SK-N-SH (cell line): ENCODE measurements at regions not wholly inside any gene's neighbourhood (a gene's known extent, or its start where the extent isn't known, plus 50 kb on each side); places are given as distances from the start of the nearest gene placed in this dataset.
A peak's percentile ranks its signal among the peaks of the same experiment; 100 is the strongest.

Source experiments
- CTCF ChIA-PET: fragments of 300-600, 350-600 bp; formaldehyde crosslinking; extraction: SDS; loops from one replicate; lab custom pipeline; 2021; lab: Yijun Ruan, JAX
- POLR2A ChIA-PET: fragments of 350-600 bp; sonication (Branson Sonifier 250); formaldehyde crosslinking; extraction: SDS; loops from one replicate; lab custom pipeline; 2020; ENCODE audit warnings: antibody characterized with exemption, inconsistent platforms; lab: Yijun Ruan, JAX
- DNase-seq: peaks from one replicate; pipeline ENCODE4 v3.0.0; 2012
- H2AFZ ChIP-seq: fragments of 200-600 bp; sonication (generic); 2 replicates; pipeline ENCODE4 v1.8.1; 2016; ENCODE audit warnings: antibody characterized with exemption, mild to moderate bottlenecking, low read depth
- H3F3A ChIP-seq: fragments of 200-600 bp; sonication (generic); replicated peaks from 2 replicates; pipeline ENCODE3; 2016; ENCODE audit warnings: antibody characterized with exemption, mild to moderate bottlenecking; ENCODE audit not compliant: insufficient read depth
- H3K27ac ChIP-seq, 2 experiments: fragments of 200-500 bp in 1 of 2; fragments of 200-600 bp in 1 of 2; sonication (Bioruptor generic) in 1 of 2; sonication (generic), shearing (Covaris generic) in 1 of 2; 2 replicates each; pipeline versions ENCODE4 v1.5.1 to v1.6.1; 2014 to 2016; ENCODE audit warnings: low read depth in 2 of 2, inconsistent platforms in 1 of 2, low read length in 1 of 2, mild to moderate bottlenecking in 1 of 2, mixed read lengths in 1 of 2
- H3K27me3 ChIP-seq: fragments of 200-600 bp; sonication (generic), shearing (Covaris generic); 2 replicates; pipeline ENCODE4 v1.6.1; 2016; ENCODE audit warnings: mixed run types; ENCODE audit not compliant: insufficient read depth
- H3K36me3 ChIP-seq, 2 experiments: fragments of 200-500 bp in 1 of 2; fragments of 200-600 bp in 1 of 2; sonication (Bioruptor generic) in 1 of 2; sonication (generic) in 1 of 2; replicated peaks in 1 of 2; 2 replicates each; pipeline versions ENCODE3 to v1.5.1; 2014 to 2016; ENCODE audit warnings: low read length in 1 of 2, mild to moderate bottlenecking in 1 of 2; ENCODE audit not compliant: insufficient read depth in 2 of 2, control insufficient read depth in 1 of 2
- H3K4me1 ChIP-seq, 2 experiments: fragments of 200-500 bp in 1 of 2; fragments of 200-600 bp in 1 of 2; sonication (Bioruptor generic) in 1 of 2; sonication (generic), shearing (Covaris generic) in 1 of 2; 2 replicates each; pipeline versions ENCODE4 v1.5.1 to v1.6.1; 2014 to 2016; ENCODE audit warnings: low read depth in 1 of 2, low read length in 1 of 2, mixed run types in 1 of 2; ENCODE audit not compliant: insufficient read depth in 2 of 2, control insufficient read depth in 1 of 2
- H3K4me2 ChIP-seq: fragments of 200-600 bp; sonication (generic), shearing (Covaris generic); 2 replicates; pipeline ENCODE4 v1.6.1; 2017; ENCODE audit warnings: mixed run types
- H3K4me3 ChIP-seq, 2 experiments: fragments of 200-500 bp in 1 of 2; fragments of 200-600 bp in 1 of 2; sonication (Bioruptor generic) in 1 of 2; sonication (generic), shearing (Covaris generic) in 1 of 2; 2 replicates each; pipeline versions ENCODE4 v1.5.1 to v1.8.1; 2014 to 2016; ENCODE audit warnings: low read depth in 2 of 2, inconsistent platforms in 1 of 2, low read length in 1 of 2, mild to moderate bottlenecking in 1 of 2, mixed read lengths in 1 of 2, moderate library complexity in 1 of 2
- H3K79me2 ChIP-seq: fragments of 200-600 bp; sonication (generic); 2 replicates; pipeline ENCODE4 v1.8.1; 2017; ENCODE audit warnings: mild to moderate bottlenecking; ENCODE audit not compliant: insufficient read depth
- H3K9ac ChIP-seq: fragments of 200-600 bp; sonication (generic); 2 replicates; pipeline ENCODE4 v1.6.1; 2017; ENCODE audit warnings: mixed run types
- H3K9me2 ChIP-seq: fragments of 200-600 bp; sonication (generic); 2 replicates; pipeline ENCODE4 v1.6.1; 2017; ENCODE audit warnings: mixed run types
- H3K9me3 ChIP-seq: fragments of 200-600 bp; sonication (generic); 2 replicates; pipeline ENCODE4 v1.6.1; 2017; ENCODE audit warnings: mixed run types, mild to moderate bottlenecking, moderate library complexity
- H4K20me1 ChIP-seq: fragments of 200-600 bp; sonication (generic); 2 replicates; pipeline ENCODE4 v1.6.1; 2017; ENCODE audit warnings: mild to moderate bottlenecking, mixed run types; ENCODE audit not compliant: insufficient read depth
- EP300 ChIP-seq, 2 experiments: IDR thresholded peaks; 2 replicates each; pipeline versions ENCODE4 v1.4.0 to v1.6.1; 2012; ENCODE audit warnings: borderline replicate concordance in 1 of 2, low read depth in 1 of 2, low read length in 1 of 2
- FOSL2 ChIP-seq: IDR thresholded peaks from 2 replicates; pipeline ENCODE4 v1.4.0; 2012; ENCODE audit warnings: low read depth, mild to moderate bottlenecking, moderate library complexity, borderline replicate concordance
- FOXJ3 ChIP-seq: sonication (generic); formaldehyde crosslinking; IDR thresholded peaks from 2 replicates; pipeline ENCODE4 v1.5.1; 2020; ENCODE audit warnings: mild to moderate bottlenecking, missing genetic modification reagents
- GATA2 ChIP-seq: sonication (generic); formaldehyde crosslinking; IDR thresholded peaks from 2 replicates; pipeline ENCODE4 v1.5.0; 2020; ENCODE audit warnings: mild to moderate bottlenecking, missing genetic modification reagents
- JUND ChIP-seq: IDR thresholded peaks from 2 replicates; pipeline ENCODE4 v1.4.0; 2012
- MEF2A ChIP-seq: IDR thresholded peaks from 2 replicates; pipeline ENCODE4 v1.4.0; 2012; ENCODE audit warnings: low read depth, borderline replicate concordance
- MXI1 ChIP-seq: IDR thresholded peaks from 2 replicates; pipeline ENCODE4 v1.6.1; 2012; ENCODE audit warnings: mild to moderate bottlenecking, low read depth, low read length, improper control_type of control experiment
- NFIC ChIP-seq: IDR thresholded peaks from 2 replicates; pipeline ENCODE4 v1.4.0; 2012; ENCODE audit warnings: borderline replicate concordance
- NRF1 ChIP-seq: IDR thresholded peaks from 2 replicates; pipeline ENCODE4 v1.6.1; 2012; ENCODE audit warnings: low read depth, mild to moderate bottlenecking, low read length
- POLR2AphosphoS5 ChIP-seq: IDR thresholded peaks from 2 replicates; pipeline ENCODE4 v1.6.1; 2012; ENCODE audit warnings: low read depth, low read length
- RAD21 ChIP-seq: IDR thresholded peaks from 2 replicates; pipeline ENCODE4 v1.6.1; 2012; ENCODE audit warnings: mild to moderate bottlenecking, low read length
- RCOR1 ChIP-seq: fragments of 150-350 bp; IDR thresholded peaks from 2 replicates; pipeline ENCODE4 v1.6.1; 2017; ENCODE audit warnings: antibody characterized with exemption, low read length
- RFX5 ChIP-seq: IDR thresholded peaks from 2 replicates; pipeline ENCODE4 v1.6.1; 2012; ENCODE audit warnings: mild to moderate bottlenecking, improper control_type of control experiment, low read length
- SMC3 ChIP-seq: IDR thresholded peaks from 2 replicates; pipeline ENCODE4 v1.6.1; 2012; ENCODE audit warnings: low read depth, low read length, improper control_type of control experiment
- TCF12 ChIP-seq: IDR thresholded peaks from 2 replicates; pipeline ENCODE4 v1.4.0; 2012
- TEAD4 ChIP-seq: IDR thresholded peaks from 2 replicates; pipeline ENCODE4 v1.4.0; 2012; ENCODE audit warnings: mild to moderate bottlenecking, borderline replicate concordance; ENCODE audit not compliant: insufficient read depth
- WGBS: methylation state at CpG from one replicate; pipeline ENCODE4 v1.1.6; 2017; ENCODE audit warnings: low lambda C conversion rate; 5-methylcytosine and 5-hydroxymethylcytosine counted together
- TF ChIP-seq, protein P1 (sequence below): fragments of 150-350 bp; IDR thresholded peaks from 2 replicates; pipeline ENCODE4 v1.6.1; 2017; ENCODE audit warnings: antibody characterized with exemption, low read length, low read depth, borderline replicate concordance
- TF ChIP-seq, protein P2 (sequence below): IDR thresholded peaks from 2 replicates; pipeline ENCODE4 v1.4.0; 2012; ENCODE audit warnings: low read depth
- TF ChIP-seq, protein P3 (sequence below): IDR thresholded peaks from 2 replicates; pipeline ENCODE4; 2012
- TF ChIP-seq, protein P4 (sequence below): IDR thresholded peaks from 2 replicates; pipeline ENCODE4 v1.4.0; 2012; ENCODE audit warnings: low read depth, borderline replicate concordance
- TF ChIP-seq, protein P5 (sequence below): fragments of 200-600 bp; sonication (generic); IDR thresholded peaks from 2 replicates; pipeline ENCODE4 v1.6.1; 2017; ENCODE audit warnings: antibody characterized with exemption, mild to moderate bottlenecking, moderate library complexity
- TF ChIP-seq, protein P6 (sequence below): IDR thresholded peaks from 2 replicates; pipeline ENCODE4 v1.6.1; 2012; ENCODE audit warnings: mild to moderate bottlenecking, low read depth, low read length, moderate library complexity

DNA sequence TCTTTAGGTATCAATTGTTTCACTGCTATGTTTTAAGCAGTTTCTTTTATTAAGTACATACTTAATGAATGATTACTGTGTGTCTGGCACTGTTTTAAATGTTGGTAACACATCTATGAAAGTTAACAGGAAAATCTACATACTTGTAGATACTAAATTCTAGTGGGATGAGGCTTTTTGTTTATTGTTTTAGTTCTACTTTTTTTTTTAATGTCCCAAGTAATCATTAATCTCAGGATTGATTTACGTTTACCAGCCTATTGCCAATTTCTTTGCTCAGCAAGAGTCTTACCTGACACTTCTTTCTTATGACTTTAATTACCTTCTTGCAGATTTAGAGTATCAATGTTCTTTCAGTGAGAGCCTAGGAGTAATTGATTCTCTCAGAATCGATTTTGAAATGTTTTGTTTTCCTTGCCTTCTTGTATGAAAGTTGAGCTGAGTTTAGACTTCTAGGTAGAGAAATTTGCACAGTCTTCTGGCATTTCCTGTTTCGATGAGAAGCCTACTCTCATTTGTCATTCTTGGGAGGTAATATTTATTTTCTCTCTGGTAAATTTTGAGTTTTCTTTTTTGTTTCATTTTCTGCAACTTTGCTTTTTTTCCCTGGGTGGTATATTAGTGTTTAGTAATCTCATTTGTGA is 235.2 kb upstream of the ANKRD50 start:
- WGBS = 22% methylated on average over 3 of the region's 3 CpGs
- peak overlapping the region; percentile 39; the same call in 1 of the 2 replicates for H3K9ac ChIP-seq
- H3F3A ChIP-seq = peaks cover 36% of the 10 kb centered on the region
- peak overlapping the region; percentile 6 to 47; a peak in 3 of 4 replicates for H3K4me3 ChIP-seq
- no peaks in the 10 kb centered on the region for H3K27me3 ChIP-seq
- no peaks in the 10 kb centered on the region for H3K9me2 ChIP-seq
- H3K9me3 ChIP-seq = no peaks in the 10 kb centered on the region
- DNase-seq = no peak
- CTCF ChIA-PET = no interaction called here
- peak overlapping the region; percentile 64 for H3K4me2 ChIP-seq
- TF ChIP-seq MXI1 = no peak
- peak; percentile 30; the same call in 1 of the 2 replicates for TF ChIP-seq JUND
- TF ChIP-seq FOXJ3 = no peak
- TF ChIP-seq MEF2A = no peak
- TF ChIP-seq, protein P1, sequence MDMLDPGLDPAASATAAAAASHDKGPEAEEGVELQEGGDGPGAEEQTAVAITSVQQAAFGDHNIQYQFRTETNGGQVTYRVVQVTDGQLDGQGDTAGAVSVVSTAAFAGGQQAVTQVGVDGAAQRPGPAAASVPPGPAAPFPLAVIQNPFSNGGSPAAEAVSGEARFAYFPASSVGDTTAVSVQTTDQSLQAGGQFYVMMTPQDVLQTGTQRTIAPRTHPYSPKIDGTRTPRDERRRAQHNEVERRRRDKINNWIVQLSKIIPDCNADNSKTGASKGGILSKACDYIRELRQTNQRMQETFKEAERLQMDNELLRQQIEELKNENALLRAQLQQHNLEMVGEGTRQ = no peak
- TF ChIP-seq GATA2 (CRISPR knock-in tag) = no peak
- TF ChIP-seq SMC3 = no peak
- TF ChIP-seq, protein P2, sequence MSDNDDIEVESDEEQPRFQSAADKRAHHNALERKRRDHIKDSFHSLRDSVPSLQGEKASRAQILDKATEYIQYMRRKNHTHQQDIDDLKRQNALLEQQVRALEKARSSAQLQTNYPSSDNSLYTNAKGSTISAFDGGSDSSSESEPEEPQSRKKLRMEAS = no peak
- no peak for TF ChIP-seq RFX5
- peak in 1 of 2 experiments; percentile 57; a peak in 1 of 4 replicates for TF ChIP-seq EP300 (IDR thresholded peaks at IDR 0.05; ENCODE audit: borderline replicate concordance in 1 of 2, low read depth in 1 of 2, low read length in 1 of 2)
- TF ChIP-seq POLR2AphosphoS5 = no peak
- TF ChIP-seq, protein P3, sequence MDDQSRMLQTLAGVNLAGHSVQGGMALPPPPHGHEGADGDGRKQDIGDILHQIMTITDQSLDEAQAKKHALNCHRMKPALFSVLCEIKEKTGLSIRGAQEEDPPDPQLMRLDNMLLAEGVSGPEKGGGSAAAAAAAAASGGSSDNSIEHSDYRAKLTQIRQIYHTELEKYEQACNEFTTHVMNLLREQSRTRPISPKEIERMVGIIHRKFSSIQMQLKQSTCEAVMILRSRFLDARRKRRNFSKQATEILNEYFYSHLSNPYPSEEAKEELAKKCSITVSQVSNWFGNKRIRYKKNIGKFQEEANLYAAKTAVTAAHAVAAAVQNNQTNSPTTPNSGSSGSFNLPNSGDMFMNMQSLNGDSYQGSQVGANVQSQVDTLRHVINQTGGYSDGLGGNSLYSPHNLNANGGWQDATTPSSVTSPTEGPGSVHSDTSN = peak; percentile 60
- TF ChIP-seq, protein P4, sequence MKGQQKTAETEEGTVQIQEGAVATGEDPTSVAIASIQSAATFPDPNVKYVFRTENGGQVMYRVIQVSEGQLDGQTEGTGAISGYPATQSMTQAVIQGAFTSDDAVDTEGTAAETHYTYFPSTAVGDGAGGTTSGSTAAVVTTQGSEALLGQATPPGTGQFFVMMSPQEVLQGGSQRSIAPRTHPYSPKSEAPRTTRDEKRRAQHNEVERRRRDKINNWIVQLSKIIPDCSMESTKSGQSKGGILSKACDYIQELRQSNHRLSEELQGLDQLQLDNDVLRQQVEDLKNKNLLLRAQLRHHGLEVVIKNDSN = no peak
- TF ChIP-seq FOSL2 = peak; percentile 14; the same call in 1 of the 2 replicates
- no peak for TF ChIP-seq RAD21
- TF ChIP-seq TCF12 = no peak
- TF ChIP-seq RCOR1 = no peak
- TF ChIP-seq TEAD4 = peak; percentile 29; the same call in 1 of the 2 replicates
- TF ChIP-seq NFIC = peak; percentile 17; the same call in 1 of the 2 replicates
- TF ChIP-seq, protein P5, sequence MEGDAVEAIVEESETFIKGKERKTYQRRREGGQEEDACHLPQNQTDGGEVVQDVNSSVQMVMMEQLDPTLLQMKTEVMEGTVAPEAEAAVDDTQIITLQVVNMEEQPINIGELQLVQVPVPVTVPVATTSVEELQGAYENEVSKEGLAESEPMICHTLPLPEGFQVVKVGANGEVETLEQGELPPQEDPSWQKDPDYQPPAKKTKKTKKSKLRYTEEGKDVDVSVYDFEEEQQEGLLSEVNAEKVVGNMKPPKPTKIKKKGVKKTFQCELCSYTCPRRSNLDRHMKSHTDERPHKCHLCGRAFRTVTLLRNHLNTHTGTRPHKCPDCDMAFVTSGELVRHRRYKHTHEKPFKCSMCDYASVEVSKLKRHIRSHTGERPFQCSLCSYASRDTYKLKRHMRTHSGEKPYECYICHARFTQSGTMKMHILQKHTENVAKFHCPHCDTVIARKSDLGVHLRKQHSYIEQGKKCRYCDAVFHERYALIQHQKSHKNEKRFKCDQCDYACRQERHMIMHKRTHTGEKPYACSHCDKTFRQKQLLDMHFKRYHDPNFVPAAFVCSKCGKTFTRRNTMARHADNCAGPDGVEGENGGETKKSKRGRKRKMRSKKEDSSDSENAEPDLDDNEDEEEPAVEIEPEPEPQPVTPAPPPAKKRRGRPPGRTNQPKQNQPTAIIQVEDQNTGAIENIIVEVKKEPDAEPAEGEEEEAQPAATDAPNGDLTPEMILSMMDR = no peak
- TF ChIP-seq, protein P6, sequence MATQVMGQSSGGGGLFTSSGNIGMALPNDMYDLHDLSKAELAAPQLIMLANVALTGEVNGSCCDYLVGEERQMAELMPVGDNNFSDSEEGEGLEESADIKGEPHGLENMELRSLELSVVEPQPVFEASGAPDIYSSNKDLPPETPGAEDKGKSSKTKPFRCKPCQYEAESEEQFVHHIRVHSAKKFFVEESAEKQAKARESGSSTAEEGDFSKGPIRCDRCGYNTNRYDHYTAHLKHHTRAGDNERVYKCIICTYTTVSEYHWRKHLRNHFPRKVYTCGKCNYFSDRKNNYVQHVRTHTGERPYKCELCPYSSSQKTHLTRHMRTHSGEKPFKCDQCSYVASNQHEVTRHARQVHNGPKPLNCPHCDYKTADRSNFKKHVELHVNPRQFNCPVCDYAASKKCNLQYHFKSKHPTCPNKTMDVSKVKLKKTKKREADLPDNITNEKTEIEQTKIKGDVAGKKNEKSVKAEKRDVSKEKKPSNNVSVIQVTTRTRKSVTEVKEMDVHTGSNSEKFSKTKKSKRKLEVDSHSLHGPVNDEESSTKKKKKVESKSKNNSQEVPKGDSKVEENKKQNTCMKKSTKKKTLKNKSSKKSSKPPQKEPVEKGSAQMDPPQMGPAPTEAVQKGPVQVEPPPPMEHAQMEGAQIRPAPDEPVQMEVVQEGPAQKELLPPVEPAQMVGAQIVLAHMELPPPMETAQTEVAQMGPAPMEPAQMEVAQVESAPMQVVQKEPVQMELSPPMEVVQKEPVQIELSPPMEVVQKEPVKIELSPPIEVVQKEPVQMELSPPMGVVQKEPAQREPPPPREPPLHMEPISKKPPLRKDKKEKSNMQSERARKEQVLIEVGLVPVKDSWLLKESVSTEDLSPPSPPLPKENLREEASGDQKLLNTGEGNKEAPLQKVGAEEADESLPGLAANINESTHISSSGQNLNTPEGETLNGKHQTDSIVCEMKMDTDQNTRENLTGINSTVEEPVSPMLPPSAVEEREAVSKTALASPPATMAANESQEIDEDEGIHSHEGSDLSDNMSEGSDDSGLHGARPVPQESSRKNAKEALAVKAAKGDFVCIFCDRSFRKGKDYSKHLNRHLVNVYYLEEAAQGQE = no peak
- no peak for TF ChIP-seq NRF1
- no peaks in the 10 kb centered on the region for H3K79me2 ChIP-seq
- peak overlapping the region; percentile 43 for H2AFZ ChIP-seq
- POLR2A ChIA-PET = no interaction called here
- peak overlapping the region; percentile 75 to 76; a peak in 3 of 4 replicates for H3K27ac ChIP-seq
- peaks cover 0 to 22% of the 10 kb centered on the region in 2 experiments; a peak in 2 of 4 replicates for H3K4me1 ChIP-seq
- H4K20me1 ChIP-seq = no peaks in the 10 kb centered on the region
- no peaks in the 10 kb centered on the region for H3K36me3 ChIP-seq
